ENCODE measurements at regions not wholly inside any gene's neighbourhood (a gene's known extent, or its start where the extent isn't known, plus 50 kb on each side); places are given as distances from the start of the nearest gene placed in this dataset.

GRCh38 chr14:78018283-78018682 is 151.9 kb upstream of the NRXN3 start:
- no peak for TF ChIP-seq CTCF (IDR thresholded peaks at IDR 0.05)
- no peak for TF ChIP-seq EZH2 (IDR thresholded peaks at IDR 0.05; ENCODE audit: borderline replicate concordance, insufficient read depth, low read depth, low read length, poor library complexity, severe bottlenecking)

All from B cell (primary cell).